GM12892 (cell line): ENCODE measurements at regions not wholly inside any gene's neighbourhood (a gene's known extent, or its start where the extent isn't known, plus 50 kb on each side); places are given as distances from the start of the nearest gene placed in this dataset.

ENCODE experiments used
- POLR2A ChIP-seq: IDR thresholded peaks from 2 replicates; pipeline ENCODE4 v1.6.1; 2011; ENCODE audit warnings: low read depth, low read length, control low read depth
- POLR2AphosphoS5 ChIP-seq: IDR thresholded peaks from 2 replicates; pipeline ENCODE4 v1.6.1; 2011; ENCODE audit warnings: low read depth, low read length, control low read depth
- TAF1 ChIP-seq: IDR thresholded peaks from 2 replicates; pipeline ENCODE4 v1.6.1; 2011; ENCODE audit warnings: low read depth, mild to moderate bottlenecking, control low read depth, low read length, borderline replicate concordance

GRCh38 chr2:142668420-142668819 is 209.0 kb upstream of the KYNU start:
- TF ChIP-seq POLR2AphosphoS5 = no peak
- TF ChIP-seq POLR2A = no peak
- no peak for TF ChIP-seq TAF1
